CD8-positive, alpha-beta memory T cell (primary cell): ENCODE measurements at regions not wholly inside any gene's neighbourhood (a gene's known extent, or its start where the extent isn't known, plus 50 kb on each side); places are given as distances from the start of the nearest gene placed in this dataset.

Source experiments
- CTCF ChIA-PET: fragments of 350-600 bp; sonication (Branson Sonifier 250); formaldehyde crosslinking; loops from one replicate; lab custom pipeline; 2021; ENCODE audit warnings: antibody characterized with exemption; lab: Charles Lee
- POLR2A ChIA-PET: fragments of 350-600 bp; sonication (Branson Sonifier 250); formaldehyde crosslinking; loops from one replicate; lab custom pipeline; 2021; ENCODE audit warnings: antibody characterized with exemption; lab: Charles Lee
- DNase-seq, 5 donors: peaks; one replicate each; pipeline versions ENCODE4 v3.0.0 to v3.0.0-alpha.2; 2020 to 2022; ENCODE audit warnings: mixed read lengths in 1 of 5
- H3K27ac ChIP-seq: one replicate; pipeline ENCODE4 v1.7.0; 2013; ENCODE audit warnings: low read depth, mild to moderate bottlenecking, low read length, moderate library complexity
- H3K27me3 ChIP-seq: 2 replicates; pipeline ENCODE4 v1.7.0; 2013; ENCODE audit warnings: low read length, mild to moderate bottlenecking; ENCODE audit not compliant: insufficient read depth, poor library complexity, severe bottlenecking
- H3K36me3 ChIP-seq: 2 replicates; pipeline ENCODE4 v1.7.0; 2013; ENCODE audit warnings: mild to moderate bottlenecking, low read length, moderate library complexity; ENCODE audit not compliant: insufficient read depth
- H3K4me1 ChIP-seq: 2 replicates; pipeline ENCODE4 v1.7.0; 2013; ENCODE audit warnings: mild to moderate bottlenecking, low read length, moderate library complexity; ENCODE audit not compliant: insufficient read depth
- H3K4me3 ChIP-seq: 2 replicates; pipeline ENCODE4 v1.7.0; 2013; ENCODE audit warnings: mild to moderate bottlenecking, low read length
- H3K9me3 ChIP-seq: 2 replicates; pipeline ENCODE4 v1.7.0; 2013; ENCODE audit warnings: mild to moderate bottlenecking, low read length
- H3K27ac Mint-ChIP-seq, 8 donors: one replicate each; pipeline ENCODE4 v1.8.0; 2020 to 2021; ENCODE audit warnings: mixed read lengths in 8 of 8, mild to moderate bottlenecking in 6 of 8, inconsistent platforms in 3 of 8, moderate library complexity in 3 of 8
- H3K27me3 Mint-ChIP-seq, 2 donors: one replicate each; pipeline ENCODE4 v1.8.0; 2020 to 2021; ENCODE audit warnings: mixed read lengths in 2 of 2, mild to moderate bottlenecking in 1 of 2, moderate library complexity in 1 of 2
- H3K36me3 Mint-ChIP-seq, 3 donors: one replicate each; pipeline ENCODE4 v1.8.0; 2020 to 2021; ENCODE audit warnings: mixed read lengths in 3 of 3, inconsistent platforms in 1 of 3, mild to moderate bottlenecking in 1 of 3
- H3K4me1 Mint-ChIP-seq, 3 donors: one replicate each; pipeline ENCODE4 v1.8.0; 2020 to 2021; ENCODE audit warnings: mixed read lengths in 3 of 3, inconsistent platforms in 1 of 3, mild to moderate bottlenecking in 1 of 3
- H3K4me3 Mint-ChIP-seq, 7 donors: one replicate each; pipeline ENCODE4 v1.8.0; 2020 to 2021; ENCODE audit warnings: mixed read lengths in 7 of 7, mild to moderate bottlenecking in 6 of 7, moderate library complexity in 4 of 7, inconsistent platforms in 2 of 7
- H3K9me3 Mint-ChIP-seq, 5 donors: one replicate each; pipeline ENCODE4 v1.8.0; 2020 to 2022; ENCODE audit warnings: mixed read lengths in 5 of 5, mild to moderate bottlenecking in 3 of 5, moderate library complexity in 2 of 5, inconsistent platforms in 1 of 5

GRCh38 chr16:35714665-35715064, 2255.3 kb downstream of the TP53TG3F start:
- Histone ChIP-seq H3K27me3 (no peaks in the 10 kb centered on the region), H3K4me1 (no peaks in the 10 kb centered on the region), H3K27ac (no peak overlapping the region), H3K9me3 (no peaks in the 10 kb centered on the region), H3K4me3 (no peak overlapping the region), H3K36me3 (no peaks in the 10 kb centered on the region)
- Mint-ChIP-seq H3K27me3 (no peaks in the 10 kb centered on the region), H3K4me1 (no peaks in the 10 kb centered on the region), H3K4me3 (no peak overlapping the region), H3K9me3 (peaks cover 34 to 57% (median 44%) of the 10 kb centered on the region in 5 donors), H3K27ac (no peak overlapping the region), H3K36me3 (no peaks in the 10 kb centered on the region)
- ChIA-PET POLR2A (no interaction called here), CTCF (no interaction called here)
- no peak for DNase-seq

- ChIA-PET POLR2A (no interaction called here), CTCF (no interaction called here)
- no peak overlapping the region for H3K4me3 Mint-ChIP-seq
- no peaks in the 10 kb centered on the region for H3K36me3 Mint-ChIP-seq
- Histone ChIP-seq H3K4me3 (no peak overlapping the region), H3K36me3 (no peaks in the 10 kb centered on the region), H3K27me3 (no peaks in the 10 kb centered on the region), H3K9me3 (peaks cover 9% of the 10 kb centered on the region), H3K4me1 (no peaks in the 10 kb centered on the region), H3K27ac (no peak overlapping the region)
- H3K27ac Mint-ChIP-seq = no peak overlapping the region
- H3K9me3 Mint-ChIP-seq = peaks cover 26 to 72% (median 56%) of the 10 kb centered on the region in 5 donors
- H3K27me3 Mint-ChIP-seq = no peaks in the 10 kb centered on the region
- no peaks in the 10 kb centered on the region for H3K4me1 Mint-ChIP-seq
- no peak for DNase-seq
Measured at GRCh38 chr16:35724551-35724950, 2265.1 kb downstream of the TP53TG3F start.

GRCh38 chr16:35725949-35726348, 2266.5 kb downstream of the TP53TG3F start:
- CTCF ChIA-PET = no interaction called here
- H3K9me3 ChIP-seq = peaks cover 9% of the 10 kb centered on the region
- no peaks in the 10 kb centered on the region for H3K36me3 ChIP-seq
- H3K4me3 ChIP-seq = no peak overlapping the region
- Mint-ChIP-seq H3K36me3 (no peaks in the 10 kb centered on the region), H3K4me1 (no peaks in the 10 kb centered on the region), H3K27me3 (no peaks in the 10 kb centered on the region), H3K9me3 (peaks cover 25 to 74% (median 65%) of the 10 kb centered on the region in 5 donors), H3K27ac (no peak overlapping the region), H3K4me3 (no peak overlapping the region)
- no peaks in the 10 kb centered on the region for H3K4me1 ChIP-seq
- no peaks in the 10 kb centered on the region for H3K27me3 ChIP-seq
- H3K27ac ChIP-seq = no peak overlapping the region
- POLR2A ChIA-PET = no interaction called here
- no peak for DNase-seq

GRCh38 chr16:35730251-35730650, 2270.8 kb downstream of the TP53TG3F start:
- Mint-ChIP-seq H3K9me3 (peaks cover 15 to 65% (median 56%) of the 10 kb centered on the region in 5 donors), H3K4me1 (no peaks in the 10 kb centered on the region), H3K4me3 (no peak overlapping the region), H3K27me3 (no peaks in the 10 kb centered on the region), H3K36me3 (no peaks in the 10 kb centered on the region), H3K27ac (no peak overlapping the region)
- no peaks in the 10 kb centered on the region for H3K9me3 ChIP-seq
- no peaks in the 10 kb centered on the region for H3K27me3 ChIP-seq
- H3K4me3 ChIP-seq = no peak overlapping the region
- CTCF ChIA-PET = no interaction called here
- no peaks in the 10 kb centered on the region for H3K4me1 ChIP-seq
- POLR2A ChIA-PET = no interaction called here
- H3K27ac ChIP-seq = no peak overlapping the region
- no peak for DNase-seq
- no peaks in the 10 kb centered on the region for H3K36me3 ChIP-seq

GRCh38 chr16:35731341-35732040, 2272.1 kb downstream of the TP53TG3F start:
- Histone ChIP-seq H3K27me3 (no peaks in the 10 kb centered on the region), H3K9me3 (no peaks in the 10 kb centered on the region)
- H3K9me3 Mint-ChIP-seq = peaks cover 19 to 60% (median 50%) of the 10 kb centered on the region in 5 donors

GRCh38 chr16:35732046-35732810, 2272.8 kb downstream of the TP53TG3F start:
- no peaks in the 10 kb centered on the region for H3K27me3 Mint-ChIP-seq
- Histone ChIP-seq H3K27ac (no peak overlapping the region), H3K4me1 (no peaks in the 10 kb centered on the region), H3K27me3 (no peaks in the 10 kb centered on the region), H3K9me3 (no peaks in the 10 kb centered on the region), H3K36me3 (no peaks in the 10 kb centered on the region), H3K4me3 (no peak overlapping the region)
- CTCF ChIA-PET = no interaction called here
- peaks cover 20 to 61% (median 45%) of the 10 kb centered on the region in 5 donors for H3K9me3 Mint-ChIP-seq
- H3K27ac Mint-ChIP-seq = no peak overlapping the region
- no peaks in the 10 kb centered on the region for H3K36me3 Mint-ChIP-seq
- no peak overlapping the region for H3K4me3 Mint-ChIP-seq
- no peaks in the 10 kb centered on the region for H3K4me1 Mint-ChIP-seq
- no peak for DNase-seq
- POLR2A ChIA-PET = no interaction called here

More at GRCh38 chr16:35731341-35732040, 2272.1 kb downstream of the TP53TG3F start:
- Histone ChIP-seq H3K4me1 (no peaks in the 10 kb centered on the region), H3K27ac (no peak overlapping the region), H3K36me3 (no peaks in the 10 kb centered on the region), H3K4me3 (no peak overlapping the region)
- ChIA-PET POLR2A (no interaction called here), CTCF (no interaction called here)
- Mint-ChIP-seq H3K4me1 (no peaks in the 10 kb centered on the region), H3K36me3 (no peaks in the 10 kb centered on the region), H3K4me3 (no peak overlapping the region), H3K27ac (no peak overlapping the region), H3K27me3 (no peaks in the 10 kb centered on the region)
- DNase-seq = no peak

GRCh38 chr16:35733278-35733965, 2274.0 kb downstream of the TP53TG3F start:
- peaks cover 17 to 59% (median 42%) of the 10 kb centered on the region in 5 donors for H3K9me3 Mint-ChIP-seq
- ChIA-PET POLR2A (no interaction called here), CTCF (no interaction called here)
- no peaks in the 10 kb centered on the region for H3K36me3 Mint-ChIP-seq
- DNase-seq = no peak
- H3K27me3 Mint-ChIP-seq = no peaks in the 10 kb centered on the region
- no peak overlapping the region for H3K4me3 Mint-ChIP-seq
- H3K27ac Mint-ChIP-seq = no peak overlapping the region
- no peaks in the 10 kb centered on the region for H3K36me3 ChIP-seq
- no peak overlapping the region for H3K4me3 ChIP-seq
- no peaks in the 10 kb centered on the region for H3K4me1 ChIP-seq
- H3K4me1 Mint-ChIP-seq = no peaks in the 10 kb centered on the region
- no peaks in the 10 kb centered on the region for H3K9me3 ChIP-seq
- no peaks in the 10 kb centered on the region for H3K27me3 ChIP-seq
- H3K27ac ChIP-seq = no peak overlapping the region
